ENCODE measurements at regions not wholly inside any gene's neighbourhood (a gene's known extent, or its start where the extent isn't known, plus 50 kb on each side); places are given as distances from the start of the nearest gene placed in this dataset.

DNA sequence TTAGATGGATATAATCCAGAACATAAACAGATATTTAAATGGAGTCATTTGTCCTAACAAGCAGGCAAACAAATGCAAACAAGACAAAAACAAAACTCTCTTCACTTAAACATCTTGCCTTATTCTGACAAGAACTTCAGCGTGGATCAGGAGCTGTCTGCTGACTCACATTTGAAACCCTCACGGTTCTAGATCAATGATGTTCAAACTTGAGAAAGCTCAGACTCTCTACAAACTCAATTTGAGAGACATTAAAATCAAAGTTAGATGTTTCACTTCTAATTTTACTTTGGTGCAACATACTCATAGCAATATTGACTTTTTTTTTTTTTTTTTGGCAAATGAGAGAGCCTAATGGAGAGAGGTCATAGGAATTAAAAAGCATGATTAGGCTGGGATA lies 362.8 kb upstream of the SLC14A2 start:
- H3K4me3 ChIP-seq (ENCODE audit: insufficient read depth, low read depth, low read length, poor library complexity, severe bottlenecking), result no peak overlapping the region
- no peaks in the 10 kb centered on the region for H3K27me3 ChIP-seq (replicated peaks; ENCODE audit: control insufficient read depth, insufficient read depth, low read length, poor library complexity, severe bottlenecking)
- no peaks in the 10 kb centered on the region for H3K4me1 ChIP-seq (ENCODE audit: control insufficient read depth, insufficient read depth, low read length, poor library complexity, severe bottlenecking)
- no peak for DNase-seq
- no peaks in the 10 kb centered on the region for H3K36me3 ChIP-seq (ENCODE audit: control insufficient read depth, insufficient read depth, low read length)
- no peaks in the 10 kb centered on the region for H3K9me3 ChIP-seq (ENCODE audit: control insufficient read depth, low read length)
- no peak overlapping the region for H3K27ac ChIP-seq (ENCODE audit: insufficient read depth, low read length, poor library complexity, severe bottlenecking)

GRCh38 chr18:45253056-45253565 lies 362.2 kb upstream of the SLC14A2 start:
- H3K27ac ChIP-seq (ENCODE audit: insufficient read depth, low read length, poor library complexity, severe bottlenecking), result no peak overlapping the region
- DNase-seq, result no peak
- H3K36me3 ChIP-seq (ENCODE audit: control insufficient read depth, insufficient read depth, low read length), result no peaks in the 10 kb centered on the region

GRCh38 chr18:45253973-45254708 lies 361.1 kb upstream of the SLC14A2 start:
- Histone ChIP-seq H3K4me1 (ENCODE audit: control insufficient read depth, insufficient read depth, low read length, poor library complexity, severe bottlenecking) (no peaks in the 10 kb centered on the region), H3K27me3 (replicated peaks; ENCODE audit: control insufficient read depth, insufficient read depth, low read length, poor library complexity, severe bottlenecking) (no peaks in the 10 kb centered on the region), H3K4me3 (ENCODE audit: insufficient read depth, low read depth, low read length, poor library complexity, severe bottlenecking) (no peak overlapping the region), H3K9me3 (ENCODE audit: control insufficient read depth, low read length) (no peaks in the 10 kb centered on the region), H3K27ac (ENCODE audit: insufficient read depth, low read length, poor library complexity, severe bottlenecking) (no peak overlapping the region), H3K36me3 (ENCODE audit: control insufficient read depth, insufficient read depth, low read length) (no peaks in the 10 kb centered on the region)
- no peak for DNase-seq

More at GRCh38 chr18:45253056-45253565, 362.2 kb upstream of the SLC14A2 start:
- H3K4me3 ChIP-seq (ENCODE audit: insufficient read depth, low read depth, low read length, poor library complexity, severe bottlenecking), result no peak overlapping the region
- H3K27me3 ChIP-seq (replicated peaks; ENCODE audit: control insufficient read depth, insufficient read depth, low read length, poor library complexity, severe bottlenecking), result no peaks in the 10 kb centered on the region
- no peaks in the 10 kb centered on the region for H3K4me1 ChIP-seq (ENCODE audit: control insufficient read depth, insufficient read depth, low read length, poor library complexity, severe bottlenecking)
- H3K9me3 ChIP-seq (ENCODE audit: control insufficient read depth, low read length), result no peaks in the 10 kb centered on the region

DNA sequence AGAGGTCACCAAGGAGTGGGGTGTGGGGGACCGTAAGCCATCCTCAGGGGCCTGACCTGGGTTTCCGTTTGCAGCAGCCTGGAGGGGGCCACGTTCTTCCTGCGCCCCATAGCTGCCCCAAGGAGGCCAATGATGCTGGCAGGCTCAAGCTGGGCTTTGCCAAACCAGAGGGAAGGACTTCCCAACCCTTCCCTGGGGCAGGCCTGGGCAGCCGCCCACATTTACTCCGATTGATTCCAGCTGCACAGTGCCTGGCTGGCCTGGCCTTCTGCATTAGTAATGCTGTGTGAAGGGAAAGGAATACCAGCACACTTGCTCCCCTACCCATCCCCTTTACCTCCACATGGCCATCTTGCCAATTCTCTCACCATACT lies 360.6 kb upstream of the SLC14A2 start:
- no peaks in the 10 kb centered on the region for H3K27me3 ChIP-seq (replicated peaks; ENCODE audit: control insufficient read depth, insufficient read depth, low read length, poor library complexity, severe bottlenecking)
- DNase-seq, result no peak
- H3K4me1 ChIP-seq (ENCODE audit: control insufficient read depth, insufficient read depth, low read length, poor library complexity, severe bottlenecking), result no peaks in the 10 kb centered on the region
- H3K27ac ChIP-seq (ENCODE audit: insufficient read depth, low read length, poor library complexity, severe bottlenecking), result no peak overlapping the region
- no peak overlapping the region for H3K4me3 ChIP-seq (ENCODE audit: insufficient read depth, low read depth, low read length, poor library complexity, severe bottlenecking)
- H3K9me3 ChIP-seq (ENCODE audit: control insufficient read depth, low read length), result no peaks in the 10 kb centered on the region
- no peaks in the 10 kb centered on the region for H3K36me3 ChIP-seq (ENCODE audit: control insufficient read depth, insufficient read depth, low read length)

GRCh38 chr18:45255197-45255890 lies 359.9 kb upstream of the SLC14A2 start:
- Histone ChIP-seq H3K4me1 (ENCODE audit: control insufficient read depth, insufficient read depth, low read length, poor library complexity, severe bottlenecking) (no peaks in the 10 kb centered on the region), H3K9me3 (ENCODE audit: control insufficient read depth, low read length) (no peaks in the 10 kb centered on the region), H3K36me3 (ENCODE audit: control insufficient read depth, insufficient read depth, low read length) (no peaks in the 10 kb centered on the region), H3K27me3 (replicated peaks; ENCODE audit: control insufficient read depth, insufficient read depth, low read length, poor library complexity, severe bottlenecking) (no peaks in the 10 kb centered on the region), H3K27ac (ENCODE audit: insufficient read depth, low read length, poor library complexity, severe bottlenecking) (no peak overlapping the region), H3K4me3 (ENCODE audit: insufficient read depth, low read depth, low read length, poor library complexity, severe bottlenecking) (no peak overlapping the region)
- no peak for DNase-seq

DNA sequence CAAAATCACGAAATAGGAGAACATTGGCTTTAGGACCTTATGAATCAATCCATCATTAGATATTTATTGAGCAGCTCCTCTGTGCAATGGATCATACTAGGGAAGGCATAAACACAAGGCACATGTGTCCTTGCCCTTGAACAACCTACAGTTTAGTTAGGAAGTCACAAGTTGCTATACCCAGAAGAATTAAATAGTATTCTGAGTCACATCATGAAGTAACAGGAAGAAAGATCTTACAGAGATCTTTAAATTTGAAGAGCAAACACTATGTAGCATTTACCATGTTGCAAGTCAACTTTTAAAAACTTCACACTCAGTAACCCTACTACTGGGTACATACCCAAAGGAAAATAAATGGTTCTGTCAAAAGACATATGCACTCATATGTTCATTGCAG lies 355.2 kb upstream of the SLC14A2 start:
- no peak for DNase-seq
- Histone ChIP-seq H3K9me3 (ENCODE audit: control insufficient read depth, low read length) (no peaks in the 10 kb centered on the region), H3K4me3 (ENCODE audit: insufficient read depth, low read depth, low read length, poor library complexity, severe bottlenecking) (no peak overlapping the region), H3K27ac (ENCODE audit: insufficient read depth, low read length, poor library complexity, severe bottlenecking) (no peak overlapping the region), H3K4me1 (ENCODE audit: control insufficient read depth, insufficient read depth, low read length, poor library complexity, severe bottlenecking) (no peaks in the 10 kb centered on the region), H3K36me3 (ENCODE audit: control insufficient read depth, insufficient read depth, low read length) (no peaks in the 10 kb centered on the region), H3K27me3 (replicated peaks; ENCODE audit: control insufficient read depth, insufficient read depth, low read length, poor library complexity, severe bottlenecking) (no peaks in the 10 kb centered on the region)

DNA sequence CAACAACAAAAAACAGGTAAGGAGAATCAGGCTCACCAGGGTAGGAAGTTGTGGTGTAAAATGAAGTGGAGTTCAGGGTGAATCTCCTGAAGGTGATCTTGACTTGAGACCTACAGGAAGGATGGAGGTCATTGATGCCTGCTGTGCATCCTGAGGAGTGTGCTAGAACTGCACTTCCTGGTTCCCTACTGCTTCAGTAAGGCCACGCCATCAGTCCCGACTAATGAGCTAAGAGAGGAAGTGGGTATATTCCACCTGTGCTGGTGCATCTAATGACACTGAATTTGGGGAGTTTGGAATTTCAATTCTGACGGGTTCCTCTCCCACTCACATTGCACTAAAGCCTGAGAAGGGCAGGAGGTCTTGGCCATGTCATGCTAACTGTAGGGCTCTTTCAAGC lies 349.3 kb upstream of the SLC14A2 start:
- Histone ChIP-seq H3K9me3 (ENCODE audit: control insufficient read depth, low read length) (no peaks in the 10 kb centered on the region), H3K36me3 (ENCODE audit: control insufficient read depth, insufficient read depth, low read length) (no peaks in the 10 kb centered on the region), H3K4me1 (ENCODE audit: control insufficient read depth, insufficient read depth, low read length, poor library complexity, severe bottlenecking) (no peaks in the 10 kb centered on the region), H3K27me3 (replicated peaks; ENCODE audit: control insufficient read depth, insufficient read depth, low read length, poor library complexity, severe bottlenecking) (no peaks in the 10 kb centered on the region), H3K27ac (ENCODE audit: insufficient read depth, low read length, poor library complexity, severe bottlenecking) (no peak overlapping the region), H3K4me3 (ENCODE audit: insufficient read depth, low read depth, low read length, poor library complexity, severe bottlenecking) (no peak overlapping the region)
- DNase-seq, result no peak

GRCh38 chr18:45267622-45268021 lies 347.7 kb upstream of the SLC14A2 start:
- H3K36me3 ChIP-seq (ENCODE audit: control insufficient read depth, insufficient read depth, low read length), result no peaks in the 10 kb centered on the region
- no peak for DNase-seq
- H3K9me3 ChIP-seq (ENCODE audit: control insufficient read depth, low read length), result no peaks in the 10 kb centered on the region
- H3K4me1 ChIP-seq (ENCODE audit: control insufficient read depth, insufficient read depth, low read length, poor library complexity, severe bottlenecking), result no peaks in the 10 kb centered on the region
- H3K27me3 ChIP-seq (replicated peaks; ENCODE audit: control insufficient read depth, insufficient read depth, low read length, poor library complexity, severe bottlenecking), result no peaks in the 10 kb centered on the region
- no peak overlapping the region for H3K27ac ChIP-seq (ENCODE audit: insufficient read depth, low read length, poor library complexity, severe bottlenecking)
- no peak overlapping the region for H3K4me3 ChIP-seq (ENCODE audit: insufficient read depth, low read depth, low read length, poor library complexity, severe bottlenecking)

- DNase-seq, result no peak
- Histone ChIP-seq H3K27ac (ENCODE audit: insufficient read depth, low read length, poor library complexity, severe bottlenecking) (no peak overlapping the region), H3K36me3 (ENCODE audit: control insufficient read depth, insufficient read depth, low read length) (no peaks in the 10 kb centered on the region), H3K4me3 (ENCODE audit: insufficient read depth, low read depth, low read length, poor library complexity, severe bottlenecking) (no peak overlapping the region), H3K4me1 (ENCODE audit: control insufficient read depth, insufficient read depth, low read length, poor library complexity, severe bottlenecking) (no peaks in the 10 kb centered on the region), H3K27me3 (replicated peaks; ENCODE audit: control insufficient read depth, insufficient read depth, low read length, poor library complexity, severe bottlenecking) (no peaks in the 10 kb centered on the region), H3K9me3 (ENCODE audit: control insufficient read depth, low read length) (no peaks in the 10 kb centered on the region)
These were observed 346.7 kb upstream of the SLC14A2 start for GRCh38 chr18:45268583-45268982.

- Histone ChIP-seq H3K9me3 (ENCODE audit: control insufficient read depth, low read length) (no peaks in the 10 kb centered on the region), H3K36me3 (ENCODE audit: control insufficient read depth, insufficient read depth, low read length) (no peaks in the 10 kb centered on the region), H3K27ac (ENCODE audit: insufficient read depth, low read length, poor library complexity, severe bottlenecking) (no peak overlapping the region), H3K4me1 (ENCODE audit: control insufficient read depth, insufficient read depth, low read length, poor library complexity, severe bottlenecking) (no peaks in the 10 kb centered on the region), H3K27me3 (replicated peaks; ENCODE audit: control insufficient read depth, insufficient read depth, low read length, poor library complexity, severe bottlenecking) (no peaks in the 10 kb centered on the region), H3K4me3 (ENCODE audit: insufficient read depth, low read depth, low read length, poor library complexity, severe bottlenecking) (no peak overlapping the region)
- DNase-seq, result no peak
These were observed 344.9 kb upstream of the SLC14A2 start for GRCh38 chr18:45270289-45270771.

Measured in effector memory CD4-positive, alpha-beta T cell (primary cell).